HG03520 (cell line): ENCODE measurements at regions not wholly inside any gene's neighbourhood (a gene's known extent, or its start where the extent isn't known, plus 50 kb on each side); places are given as distances from the start of the nearest gene placed in this dataset.
"Not testable (repeated sequence)": the region's sequence is repeated elsewhere in the genome, so short reads cannot be mapped to it uniquely, and the experiment has no call there.

ENCODE experiments used
- ATAC-seq: cut with Tn5 transposase; IDR thresholded peaks from one replicate; pipeline ENCODE4 v1.9.1; 2021; ENCODE audit warnings: mild to moderate bottlenecking, moderate library complexity; ENCODE audit not compliant: unreplicated experiment

- no peak for ATAC-seq
These were observed 585.0 kb upstream of the MBL2 start for GRCh38 chr10:53357587-53357986.

GRCh38 chr10:53356616-53357349, 584.2 kb upstream of the MBL2 start:
- ATAC-seq, result no peak

- not testable (repeated sequence) for ATAC-seq
These were observed 569.9 kb upstream of the MBL2 start for GRCh38 chr10:53342531-53342930.

GRCh38 chr10:53338199-53338598, 565.6 kb upstream of the MBL2 start:
- ATAC-seq, result not testable (repeated sequence)

- ATAC-seq, result not testable (repeated sequence)
These were observed 563.3 kb upstream of the MBL2 start for GRCh38 chr10:53335803-53336422.

GRCh38 chr10:53331460-53331859, 558.9 kb upstream of the MBL2 start:
- ATAC-seq, result no peak

- ATAC-seq, result not testable (repeated sequence)
These were observed 554.1 kb upstream of the MBL2 start for GRCh38 chr10:53326401-53327305.

GRCh38 chr10:53325066-53325465, 552.5 kb upstream of the MBL2 start:
- ATAC-seq, result no peak

- ATAC-seq, result no peak
These were observed 543.1 kb upstream of the MBL2 start for GRCh38 chr10:53315709-53316108.

GRCh38 chr10:53314876-53315275, 542.3 kb upstream of the MBL2 start:
- no peak for ATAC-seq

GRCh38 chr10:53298443-53298842, 525.9 kb upstream of the MBL2 start:
- ATAC-seq, result no peak

- ATAC-seq, result no peak
These were observed 512.1 kb upstream of the MBL2 start for GRCh38 chr10:53284615-53285182.

- no peak for ATAC-seq
These were observed 504.2 kb upstream of the MBL2 start for GRCh38 chr10:53276797-53277196.

GRCh38 chr10:53269482-53269881, 496.9 kb upstream of the MBL2 start:
- no peak for ATAC-seq

GRCh38 chr10:53260213-53260612, 487.6 kb upstream of the MBL2 start:
- no peak for ATAC-seq

- ATAC-seq, result no peak
These were observed 484.0 kb upstream of the MBL2 start for GRCh38 chr10:53256623-53257022.

- ATAC-seq, result no peak
These were observed 483.1 kb upstream of the MBL2 start for GRCh38 chr10:53255661-53256205.

- no peak for ATAC-seq
These were observed 480.6 kb upstream of the MBL2 start for GRCh38 chr10:53253221-53253620.

- ATAC-seq, result no peak
These were observed 467.3 kb upstream of the MBL2 start for GRCh38 chr10:53239873-53240272.

- no peak for ATAC-seq
These were observed 464.4 kb upstream of the MBL2 start for GRCh38 chr10:53236941-53237340.

- no peak for ATAC-seq
These were observed 461.2 kb upstream of the MBL2 start for GRCh38 chr10:53233749-53234148.
